Kidney (tissue), 13 donors: ENCODE measurements at regions not wholly inside any gene's neighbourhood (a gene's known extent, or its start where the extent isn't known, plus 50 kb on each side); places are given as distances from the start of the nearest gene placed in this dataset.

ENCODE experiments used
- DNase-seq, 5 donors: peaks; one replicate each; pipeline ENCODE4 v3.0.0-alpha.2; 2013 to 2020
- FAIRE-seq: peaks from 2 replicates; lab custom pipeline; 2012; peaks lifted over from hg19 to GRCh38; lab: Jason Lieb, UNC
- H3K27ac ChIP-seq, 2 donors: one replicate each; pipeline ENCODE4 v1.7.0; 2013; ENCODE audit warnings: low read depth in 2 of 2, low read length in 2 of 2, inconsistent platforms in 1 of 2
- H3K27me3 ChIP-seq: one replicate; pipeline ENCODE4 v1.7.1; 2013; ENCODE audit warnings: low read length, inconsistent platforms; ENCODE audit not compliant: control insufficient read depth, insufficient read depth
- H3K36me3 ChIP-seq, 3 donors: one replicate each; pipeline versions ENCODE4 v1.7.0 to v1.7.1; 2013; ENCODE audit warnings: low read length in 3 of 3, control low read depth in 1 of 3, inconsistent platforms in 1 of 3; ENCODE audit not compliant: insufficient read depth in 3 of 3, control insufficient read depth in 2 of 3
- H3K4me1 ChIP-seq, 3 donors: one replicate each; pipeline versions ENCODE4 v1.7.0 to v1.7.1; 2013; ENCODE audit warnings: low read length in 3 of 3, inconsistent platforms in 1 of 3, low read depth in 1 of 3; ENCODE audit not compliant: control insufficient read depth in 2 of 3, insufficient read depth in 2 of 3
- H3K4me3 ChIP-seq, 3 donors: one replicate each; pipeline versions ENCODE4 v1.7.0 to v1.8.1; 2013; ENCODE audit warnings: low read length in 3 of 3, control low read depth in 1 of 3, inconsistent platforms in 1 of 3
- H3K9ac ChIP-seq, 3 donors: one replicate each; pipeline versions ENCODE4 v1.7.0 to v1.7.1; 2013; ENCODE audit warnings: low read length in 3 of 3, control low read depth in 1 of 3, inconsistent platforms in 1 of 3
- H3K9me3 ChIP-seq, 3 donors: one replicate each; pipeline versions ENCODE4 v1.7.0 to v1.7.1; 2013; ENCODE audit warnings: low read length in 3 of 3, control low read depth in 1 of 3, inconsistent platforms in 1 of 3; ENCODE audit not compliant: control insufficient read depth in 2 of 3, insufficient read depth in 1 of 3
- intact Hi-C: fragments of 100-400 bp; cut with DNase I; formaldehyde crosslinking; loops from one replicate; pipeline ENCODE4 v1.11.1; 2022
- TF ChIP-seq, protein P1 (sequence below): IDR thresholded peaks from 3 replicates; pipeline ENCODE4 v1.5.1; 2012; ENCODE audit warnings: mild to moderate bottlenecking, moderate library complexity, borderline replicate concordance; ENCODE audit not compliant: insufficient read depth; ENCODE audit errors: extremely low read depth
- donor health status: control.
- donor health status: control.
- donor health status: control.
- donor health status: control.
- donor health status: control.
- donor health status: DM: yes; HTN: yes; CAD: no.
- donor health status: Normal renal cell carcinoma (clear cell type).

DNA sequence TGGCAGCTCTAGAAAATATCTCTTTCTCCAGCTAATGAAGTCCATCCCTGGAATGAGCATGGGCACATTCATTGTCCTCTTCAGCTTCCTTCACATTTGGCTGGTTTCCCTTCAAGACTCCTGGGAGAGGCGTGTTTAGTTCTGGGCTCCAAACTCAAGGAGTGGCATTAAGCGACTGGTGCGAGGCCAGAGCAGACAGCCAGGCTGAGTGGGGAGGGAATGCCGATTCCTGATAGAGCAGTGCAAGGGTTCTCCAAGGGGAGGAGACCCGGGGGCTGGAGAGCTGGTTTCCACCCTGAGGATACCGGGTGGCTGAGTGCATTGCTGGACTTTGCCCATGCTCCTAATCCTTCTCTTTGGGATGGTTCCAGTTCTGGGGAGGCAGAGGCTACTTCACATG is 372.1 kb downstream of the RPS24 start:
- Histone ChIP-seq H3K4me3 (no peak overlapping the region), H3K36me3 (no peaks in the 10 kb centered on the region), H3K9ac (no peak overlapping the region), H3K4me1 (peaks cover 5 to 9% (median 6%) of the 10 kb centered on the region in 3 donors), H3K27me3 (no peaks in the 10 kb centered on the region), H3K27ac (no peak overlapping the region), H3K9me3 (no peaks in the 10 kb centered on the region)
- FAIRE-seq (no peak), DNase-seq (peak in 1 of 5 donors; percentile 41)
- intact Hi-C loops, result no loop called here
- TF ChIP-seq, protein P1, sequence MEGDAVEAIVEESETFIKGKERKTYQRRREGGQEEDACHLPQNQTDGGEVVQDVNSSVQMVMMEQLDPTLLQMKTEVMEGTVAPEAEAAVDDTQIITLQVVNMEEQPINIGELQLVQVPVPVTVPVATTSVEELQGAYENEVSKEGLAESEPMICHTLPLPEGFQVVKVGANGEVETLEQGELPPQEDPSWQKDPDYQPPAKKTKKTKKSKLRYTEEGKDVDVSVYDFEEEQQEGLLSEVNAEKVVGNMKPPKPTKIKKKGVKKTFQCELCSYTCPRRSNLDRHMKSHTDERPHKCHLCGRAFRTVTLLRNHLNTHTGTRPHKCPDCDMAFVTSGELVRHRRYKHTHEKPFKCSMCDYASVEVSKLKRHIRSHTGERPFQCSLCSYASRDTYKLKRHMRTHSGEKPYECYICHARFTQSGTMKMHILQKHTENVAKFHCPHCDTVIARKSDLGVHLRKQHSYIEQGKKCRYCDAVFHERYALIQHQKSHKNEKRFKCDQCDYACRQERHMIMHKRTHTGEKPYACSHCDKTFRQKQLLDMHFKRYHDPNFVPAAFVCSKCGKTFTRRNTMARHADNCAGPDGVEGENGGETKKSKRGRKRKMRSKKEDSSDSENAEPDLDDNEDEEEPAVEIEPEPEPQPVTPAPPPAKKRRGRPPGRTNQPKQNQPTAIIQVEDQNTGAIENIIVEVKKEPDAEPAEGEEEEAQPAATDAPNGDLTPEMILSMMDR, result no peak

DNA sequence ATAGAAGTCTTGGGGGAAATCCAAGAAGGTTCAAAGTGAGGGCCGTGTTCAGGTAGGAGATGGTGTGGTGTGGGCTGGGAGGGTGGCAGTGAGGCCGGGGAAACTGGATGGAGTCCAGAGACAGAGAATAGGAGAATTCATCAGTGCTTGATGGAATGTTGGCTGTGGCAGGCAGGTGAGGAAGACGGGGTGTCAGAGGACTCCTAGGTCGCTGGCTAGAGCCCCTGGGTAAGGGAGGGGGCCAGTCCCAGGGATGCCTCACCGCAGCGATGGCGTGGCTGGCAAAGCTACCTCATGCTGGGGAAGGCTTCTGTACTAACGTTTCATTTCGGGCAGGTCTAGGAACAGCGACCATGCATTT is 373.0 kb downstream of the RPS24 start:
- Histone ChIP-seq H3K9ac (peak overlapping the region in 1 of 3 donors; percentile 47), H3K27me3 (no peaks in the 10 kb centered on the region), H3K9me3 (no peaks in the 10 kb centered on the region), H3K27ac (no peak overlapping the region), H3K4me1 (peaks cover 5 to 9% (median 6%) of the 10 kb centered on the region in 3 donors), H3K4me3 (peak overlapping the region; percentile 12 to 67 (median 18)), H3K36me3 (no peaks in the 10 kb centered on the region)
- FAIRE-seq, result no peak
- no peak for DNase-seq
- intact Hi-C loops, result no loop called here
- TF ChIP-seq, protein P1, result no peak

DNA sequence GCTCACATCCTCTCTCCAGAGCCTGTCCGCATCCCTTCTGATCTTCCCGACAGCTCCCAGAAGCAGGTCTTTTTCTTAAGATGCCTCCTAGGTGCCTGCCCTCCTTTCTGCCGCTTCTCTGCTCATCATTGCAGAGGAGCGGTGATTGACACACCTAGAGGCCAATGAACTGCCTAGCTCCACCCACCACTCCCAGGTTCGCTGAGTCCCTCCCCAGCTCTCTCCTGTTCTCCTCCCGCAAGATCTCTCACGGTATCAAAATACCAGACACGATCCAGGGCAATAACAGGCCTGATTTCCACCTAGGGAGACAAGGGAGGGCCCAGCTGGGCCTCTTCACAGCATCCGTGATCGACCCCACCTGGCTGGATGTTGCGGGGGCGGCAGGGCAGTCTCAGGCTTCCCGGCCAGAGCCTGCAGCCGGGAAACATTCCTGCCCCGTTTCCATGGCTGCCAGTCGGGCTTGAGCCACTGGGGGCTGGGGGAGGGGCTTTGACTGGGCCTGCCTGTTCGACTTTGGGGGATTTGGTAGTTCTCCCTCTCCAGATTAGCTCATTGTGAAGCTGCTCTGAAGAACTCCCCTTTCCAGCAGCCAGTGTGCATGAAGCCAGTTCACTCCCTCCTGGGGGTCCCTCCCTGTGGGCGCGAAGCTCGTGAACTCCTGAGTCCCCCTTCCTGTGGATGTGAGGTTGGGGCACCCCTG is 373.5 kb downstream of the RPS24 start:
- intact Hi-C loops, result no loop called here

More for the DNA sequence above, 373.5 kb downstream of the RPS24 start:
- H3K27me3 ChIP-seq, result no peaks in the 10 kb centered on the region
- peak overlapping the region; percentile 12 to 67 (median 33) for H3K4me3 ChIP-seq
- H3K9ac ChIP-seq, result peak overlapping the region in 2 of 3 donors; percentile 47
- no peaks in the 10 kb centered on the region for H3K36me3 ChIP-seq
- no peak for FAIRE-seq
- DNase-seq, result peak; percentile 90 to 98 (median 98)
- peak overlapping the region in 1 of 2 donors; percentile 27 for H3K27ac ChIP-seq
- peaks cover 5 to 9% (median 6%) of the 10 kb centered on the region in 3 donors for H3K4me1 ChIP-seq
- H3K9me3 ChIP-seq, result no peaks in the 10 kb centered on the region
- TF ChIP-seq, protein P1, result no peak
